ENCODE measurements at regions not wholly inside any gene's neighbourhood (a gene's known extent, or its start where the extent isn't known, plus 50 kb on each side); places are given as distances from the start of the nearest gene placed in this dataset.

DNA sequence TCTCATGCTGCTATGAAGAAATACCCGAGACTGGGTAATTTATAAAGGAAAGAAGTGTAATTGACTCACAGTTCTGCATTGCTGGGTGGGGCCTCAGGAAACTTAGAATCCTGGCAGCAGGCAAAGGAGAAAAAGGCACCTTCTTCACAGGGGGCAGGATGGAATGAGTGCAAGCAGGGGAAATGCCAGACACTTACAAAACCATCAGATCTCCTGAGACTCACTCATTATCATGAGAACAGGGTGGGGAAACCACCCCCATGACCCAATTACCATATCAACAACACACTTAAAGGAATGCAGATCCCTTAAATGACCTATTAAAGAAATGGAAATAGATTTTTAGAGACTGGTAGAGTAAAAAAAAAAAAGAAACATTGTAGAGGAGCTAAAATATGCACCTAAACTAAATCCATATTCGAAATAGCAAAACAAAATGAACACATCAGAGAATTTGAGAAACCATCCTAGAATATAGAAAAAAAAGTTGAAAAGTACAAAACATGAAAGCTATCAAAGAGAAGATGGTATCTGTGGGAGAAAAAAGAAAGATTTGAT lies 104.3 kb upstream of the UGT8 start:
- TF ChIP-seq POLR2A (IDR thresholded peaks at IDR 0.05) (no peak), EP300 (IDR thresholded peaks at IDR 0.05; ENCODE audit: low read depth) (no peak), POLR2AphosphoS5 (IDR thresholded peaks at IDR 0.05) (no peak)
- TF ChIP-seq, protein P1, sequence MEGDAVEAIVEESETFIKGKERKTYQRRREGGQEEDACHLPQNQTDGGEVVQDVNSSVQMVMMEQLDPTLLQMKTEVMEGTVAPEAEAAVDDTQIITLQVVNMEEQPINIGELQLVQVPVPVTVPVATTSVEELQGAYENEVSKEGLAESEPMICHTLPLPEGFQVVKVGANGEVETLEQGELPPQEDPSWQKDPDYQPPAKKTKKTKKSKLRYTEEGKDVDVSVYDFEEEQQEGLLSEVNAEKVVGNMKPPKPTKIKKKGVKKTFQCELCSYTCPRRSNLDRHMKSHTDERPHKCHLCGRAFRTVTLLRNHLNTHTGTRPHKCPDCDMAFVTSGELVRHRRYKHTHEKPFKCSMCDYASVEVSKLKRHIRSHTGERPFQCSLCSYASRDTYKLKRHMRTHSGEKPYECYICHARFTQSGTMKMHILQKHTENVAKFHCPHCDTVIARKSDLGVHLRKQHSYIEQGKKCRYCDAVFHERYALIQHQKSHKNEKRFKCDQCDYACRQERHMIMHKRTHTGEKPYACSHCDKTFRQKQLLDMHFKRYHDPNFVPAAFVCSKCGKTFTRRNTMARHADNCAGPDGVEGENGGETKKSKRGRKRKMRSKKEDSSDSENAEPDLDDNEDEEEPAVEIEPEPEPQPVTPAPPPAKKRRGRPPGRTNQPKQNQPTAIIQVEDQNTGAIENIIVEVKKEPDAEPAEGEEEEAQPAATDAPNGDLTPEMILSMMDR (IDR thresholded peaks at IDR 0.05), result no peak

Data from transverse colon (tissue), 4 donors.